GM12875 (cell line): ENCODE measurements at regions not wholly inside any gene's neighbourhood (a gene's known extent, or its start where the extent isn't known, plus 50 kb on each side); places are given as distances from the start of the nearest gene placed in this dataset.

Experiments
- H3K4me3 ChIP-seq: one replicate; pipeline ENCODE4 v1.5.1; 2011; ENCODE audit warnings: low read depth, low read length, control low read depth
- TF ChIP-seq, protein P1 (sequence below): IDR thresholded peaks from 2 replicates; pipeline ENCODE4 v1.5.1; 2011; ENCODE audit warnings: low read depth, mild to moderate bottlenecking, control low read depth, inconsistent platforms, low read length, moderate library complexity, borderline replicate concordance; ENCODE audit not compliant: insufficient read depth

DNA sequence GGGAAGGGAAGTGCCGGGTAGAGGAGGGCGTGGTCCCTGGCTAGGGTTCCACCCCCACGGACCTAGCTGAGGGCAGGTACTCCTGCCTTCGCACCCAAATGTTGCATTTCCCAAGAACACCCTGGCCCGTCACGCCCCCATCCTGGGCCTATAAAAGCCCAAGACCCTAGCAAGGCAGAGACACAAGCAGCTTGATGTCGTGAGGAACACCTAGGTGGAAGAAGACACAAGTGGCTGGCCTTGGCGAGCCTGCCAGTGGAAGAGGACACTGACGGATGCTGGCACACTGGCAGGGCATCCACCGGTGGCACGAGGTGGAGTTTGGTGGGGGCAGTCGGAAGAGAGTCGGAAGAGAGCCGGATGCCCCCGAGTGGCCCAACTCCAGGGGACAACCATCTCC, 244.8 kb upstream of the CTSO start:
- TF ChIP-seq, protein P1, sequence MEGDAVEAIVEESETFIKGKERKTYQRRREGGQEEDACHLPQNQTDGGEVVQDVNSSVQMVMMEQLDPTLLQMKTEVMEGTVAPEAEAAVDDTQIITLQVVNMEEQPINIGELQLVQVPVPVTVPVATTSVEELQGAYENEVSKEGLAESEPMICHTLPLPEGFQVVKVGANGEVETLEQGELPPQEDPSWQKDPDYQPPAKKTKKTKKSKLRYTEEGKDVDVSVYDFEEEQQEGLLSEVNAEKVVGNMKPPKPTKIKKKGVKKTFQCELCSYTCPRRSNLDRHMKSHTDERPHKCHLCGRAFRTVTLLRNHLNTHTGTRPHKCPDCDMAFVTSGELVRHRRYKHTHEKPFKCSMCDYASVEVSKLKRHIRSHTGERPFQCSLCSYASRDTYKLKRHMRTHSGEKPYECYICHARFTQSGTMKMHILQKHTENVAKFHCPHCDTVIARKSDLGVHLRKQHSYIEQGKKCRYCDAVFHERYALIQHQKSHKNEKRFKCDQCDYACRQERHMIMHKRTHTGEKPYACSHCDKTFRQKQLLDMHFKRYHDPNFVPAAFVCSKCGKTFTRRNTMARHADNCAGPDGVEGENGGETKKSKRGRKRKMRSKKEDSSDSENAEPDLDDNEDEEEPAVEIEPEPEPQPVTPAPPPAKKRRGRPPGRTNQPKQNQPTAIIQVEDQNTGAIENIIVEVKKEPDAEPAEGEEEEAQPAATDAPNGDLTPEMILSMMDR = no peak
- H3K4me3 ChIP-seq = no peak overlapping the region

DNA sequence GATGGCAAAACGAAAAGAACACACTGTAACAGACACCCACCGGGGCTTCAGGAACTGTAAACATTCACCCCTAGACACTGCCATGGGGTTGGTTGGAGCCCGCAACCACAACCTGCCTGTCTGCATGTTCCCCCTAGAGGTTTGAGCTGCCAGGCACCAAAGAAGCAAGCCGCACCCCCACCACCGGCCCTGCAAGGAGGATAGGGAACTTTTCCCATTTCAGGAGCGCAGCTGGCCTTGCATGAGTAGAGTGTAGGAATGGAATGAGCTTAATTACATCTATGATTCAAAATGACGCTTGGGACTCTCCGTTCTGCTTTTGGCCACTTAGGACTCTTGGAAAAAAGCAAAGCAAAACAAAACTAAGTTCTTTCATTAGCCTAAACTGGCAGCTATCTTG, 243.6 kb upstream of the CTSO start:
- TF ChIP-seq, protein P1 = no peak
- no peak overlapping the region for H3K4me3 ChIP-seq

DNA sequence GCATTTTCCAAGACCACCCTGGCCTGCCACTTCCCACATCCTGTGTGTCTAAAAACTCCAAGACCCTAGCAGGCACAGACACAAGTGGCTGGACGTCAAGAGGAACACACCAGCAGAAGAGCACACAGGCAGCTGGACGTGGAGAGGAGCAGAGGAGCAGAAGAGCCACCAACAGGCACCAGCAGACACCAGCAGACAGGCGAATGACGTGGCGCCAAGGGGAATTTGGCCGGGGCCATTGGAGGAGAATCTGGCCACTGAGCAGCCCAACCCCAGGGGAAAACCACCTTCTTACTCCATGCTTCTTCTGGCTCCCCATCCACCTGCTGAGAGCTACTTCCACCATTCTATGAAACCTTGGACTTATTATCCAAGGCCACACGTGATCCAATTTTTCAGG, 243.1 kb upstream of the CTSO start:
- H3K4me3 ChIP-seq = no peak overlapping the region
- TF ChIP-seq, protein P1 = no peak

DNA sequence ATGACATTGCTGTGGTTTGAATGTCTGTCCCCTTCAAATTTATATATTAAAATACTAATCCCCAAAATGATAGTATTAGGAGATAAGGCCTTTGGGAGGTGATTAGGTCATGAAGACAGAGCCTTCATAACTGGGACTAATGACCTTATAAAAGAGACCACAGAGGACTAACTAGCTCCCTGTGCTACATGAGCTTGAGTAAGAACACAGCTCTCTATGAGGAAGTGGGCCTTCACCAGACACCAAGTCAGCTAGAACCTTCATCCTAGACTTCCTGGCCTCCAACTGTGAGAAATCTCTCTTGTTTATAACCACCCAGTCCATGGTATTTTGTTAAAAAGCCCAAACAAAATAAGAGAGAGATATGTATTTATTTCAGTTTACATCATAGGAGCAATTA, 242.2 kb upstream of the CTSO start:
- H3K4me3 ChIP-seq = no peak overlapping the region
- TF ChIP-seq, protein P1 = no peak

DNA sequence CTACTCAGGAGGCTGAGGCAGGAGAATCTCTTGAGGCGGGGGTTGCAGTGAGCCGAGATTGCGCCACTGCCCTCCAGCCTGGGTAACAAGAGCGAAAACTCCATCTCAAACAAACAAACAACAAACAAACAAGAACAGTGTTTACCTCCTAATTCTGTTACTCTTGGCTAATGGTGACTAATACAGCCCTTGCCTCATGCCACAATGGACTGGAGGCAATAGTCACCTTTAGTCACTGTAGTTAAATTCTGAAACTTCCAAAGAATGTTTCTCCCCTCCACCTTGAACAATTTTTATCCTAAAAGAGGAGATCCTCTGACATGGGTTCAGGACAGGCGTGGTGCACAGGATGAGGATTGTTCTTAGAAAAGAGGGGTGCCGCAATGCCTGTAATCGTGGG, 241.2 kb upstream of the CTSO start:
- TF ChIP-seq, protein P1 = no peak
- H3K4me3 ChIP-seq = no peak overlapping the region

DNA sequence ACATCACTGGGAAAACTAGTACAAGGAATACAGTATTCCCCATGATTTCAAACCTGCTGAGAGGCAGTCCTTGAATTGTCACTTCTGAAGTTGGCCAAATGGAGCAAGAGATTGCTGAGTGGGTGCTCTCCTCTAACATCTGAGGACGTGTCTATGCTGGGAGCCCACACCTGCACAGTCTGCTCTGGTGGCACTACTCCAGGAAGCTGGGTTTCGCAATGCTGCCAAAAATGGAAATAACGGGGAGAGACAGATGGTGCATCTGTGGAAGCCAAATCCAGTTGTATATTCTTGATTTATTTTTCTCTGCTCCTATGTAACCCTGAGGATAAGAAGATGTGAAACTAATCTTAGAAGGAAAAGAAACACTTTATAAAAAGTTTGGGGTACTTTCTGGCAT, 240.1 kb upstream of the CTSO start:
- TF ChIP-seq, protein P1 = no peak

DNA sequence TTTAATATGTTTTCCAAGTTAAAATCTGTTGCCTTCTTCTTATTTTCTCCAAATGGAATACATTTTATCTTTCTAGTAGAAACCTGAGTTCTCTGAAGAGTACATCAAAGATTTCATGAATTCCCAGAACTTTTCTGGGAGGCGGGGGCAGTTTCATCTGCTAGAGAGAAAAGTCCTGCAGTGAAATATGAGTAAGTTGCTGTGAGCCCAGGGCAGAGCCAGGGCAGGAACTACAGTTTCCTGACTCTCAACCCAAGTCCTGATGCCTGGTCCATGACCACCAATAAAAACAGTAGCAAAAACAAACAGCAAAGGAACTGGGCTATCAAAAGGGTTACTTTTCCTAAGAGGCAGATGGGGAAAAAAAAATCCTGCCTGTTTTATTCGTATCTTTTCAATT, 239.4 kb upstream of the CTSO start:
- TF ChIP-seq, protein P1 = no peak
- no peak overlapping the region for H3K4me3 ChIP-seq

More for the DNA sequence above, 240.1 kb upstream of the CTSO start:
- no peak overlapping the region for H3K4me3 ChIP-seq
